H9 (cell line): ENCODE measurements at regions not wholly inside any gene's neighbourhood (a gene's known extent, or its start where the extent isn't known, plus 50 kb on each side); places are given as distances from the start of the nearest gene placed in this dataset.

Source experiments
- DNase-seq: peaks from one replicate; pipeline ENCODE4 v3.0.0-alpha.2; 2017
- H2AFZ ChIP-seq: one replicate; pipeline ENCODE4 v1.6.1; 2013; ENCODE audit warnings: mild to moderate bottlenecking, low read length, control low read depth, moderate library complexity
- H2AK5ac ChIP-seq: 2 replicates; pipeline ENCODE4 v1.6.1; 2013; ENCODE audit warnings: low read length, control low read depth, mixed read lengths; ENCODE audit not compliant: insufficient read length
- H2BK120ac ChIP-seq: one replicate; pipeline ENCODE4 v1.6.1; 2013; ENCODE audit warnings: low read depth, mild to moderate bottlenecking, low read length, control low read depth, inconsistent platforms; ENCODE audit not compliant: poor library complexity, severe bottlenecking
- H2BK12ac ChIP-seq: 2 replicates; pipeline ENCODE4 v1.6.1; 2013; ENCODE audit warnings: low read length, control low read depth, mixed read lengths, low read depth; ENCODE audit not compliant: insufficient read length
- H2BK15ac ChIP-seq: 2 replicates; pipeline ENCODE4 v1.6.1; 2013; ENCODE audit warnings: low read depth, low read length, control low read depth
- H2BK20ac ChIP-seq: one replicate; pipeline ENCODE4 v1.6.1; 2013; ENCODE audit warnings: low read depth, mild to moderate bottlenecking, low read length, control low read depth, inconsistent platforms; ENCODE audit not compliant: poor library complexity, severe bottlenecking
- H2BK5ac ChIP-seq: 2 replicates; pipeline ENCODE4 v1.6.1; 2013; ENCODE audit warnings: low read length, control low read depth, mixed read lengths; ENCODE audit not compliant: insufficient read length
- H3K14ac ChIP-seq: 2 replicates; pipeline ENCODE4 v1.6.1; 2013; ENCODE audit warnings: low read length, control low read depth; ENCODE audit not compliant: insufficient read depth
- H3K18ac ChIP-seq: 2 replicates; pipeline ENCODE4 v1.6.1; 2013; ENCODE audit warnings: low read depth, mild to moderate bottlenecking, mixed read lengths, low read length, control low read depth; ENCODE audit not compliant: insufficient read length
- H3K23ac ChIP-seq: 2 replicates; pipeline ENCODE4 v1.6.1; 2013; ENCODE audit warnings: low read length, control low read depth, mixed read lengths, low read depth; ENCODE audit not compliant: insufficient read length
- H3K23me2 ChIP-seq: 2 replicates; pipeline ENCODE4 v1.6.1; 2013; ENCODE audit warnings: low read depth, mild to moderate bottlenecking, mixed read lengths, low read length, control low read depth; ENCODE audit not compliant: insufficient read length, poor library complexity, severe bottlenecking
- H3K27ac ChIP-seq: 2 replicates; pipeline ENCODE4 v1.5.1; 2013; ENCODE audit warnings: low read length, control low read depth, mixed read lengths, low read depth; ENCODE audit not compliant: insufficient read length
- H3K27me3 ChIP-seq: 2 replicates; pipeline ENCODE4 v1.6.1; 2013; ENCODE audit warnings: low read length, control low read depth, inconsistent platforms; ENCODE audit not compliant: insufficient read depth
- H3K4ac ChIP-seq: 2 replicates; pipeline ENCODE4 v1.6.1; 2013; ENCODE audit warnings: low read depth, mild to moderate bottlenecking, control low read depth, inconsistent platforms, low read length, moderate library complexity
- H3K4me1 ChIP-seq: 2 replicates; pipeline ENCODE4 v1.6.1; 2013; ENCODE audit warnings: low read length, control low read depth, inconsistent platforms; ENCODE audit not compliant: insufficient read depth
- H3K4me2 ChIP-seq: 2 replicates; pipeline ENCODE4 v1.6.1; 2013; ENCODE audit warnings: low read length, control low read depth, mixed read lengths; ENCODE audit not compliant: insufficient read length, insufficient read depth
- H3K56ac ChIP-seq: 2 replicates; pipeline ENCODE4 v1.6.1; 2013; ENCODE audit warnings: low read depth, mild to moderate bottlenecking, mixed read lengths, low read length, control low read depth; ENCODE audit not compliant: insufficient read length
- H3K79me1 ChIP-seq: 2 replicates; pipeline ENCODE4 v1.6.1; 2013; ENCODE audit warnings: low read depth, mild to moderate bottlenecking, moderate library complexity, low read length, control low read depth, inconsistent platforms; ENCODE audit not compliant: insufficient read depth, poor library complexity, severe bottlenecking
- H3K79me2 ChIP-seq: 2 replicates; pipeline ENCODE4 v1.6.1; 2013; ENCODE audit warnings: low read length, control low read depth, inconsistent platforms; ENCODE audit not compliant: insufficient read depth
- H3K9ac ChIP-seq: 2 replicates; pipeline ENCODE4 v1.6.1; 2013; ENCODE audit warnings: low read length, control low read depth, mixed read lengths; ENCODE audit not compliant: insufficient read length; ENCODE audit errors: extremely low read depth
- H3K9me3 ChIP-seq: one replicate; pipeline ENCODE4 v1.6.1; 2013; ENCODE audit warnings: low read depth, low read length, inconsistent platforms; ENCODE audit not compliant: control insufficient read depth
- H3T11ph ChIP-seq: one replicate; pipeline ENCODE4 v1.6.1; 2013; ENCODE audit warnings: mild to moderate bottlenecking, low read length, control low read depth, inconsistent platforms
- H4K20me1 ChIP-seq: one replicate; pipeline ENCODE4 v1.6.1; 2013; ENCODE audit not compliant: control insufficient read depth, insufficient read length, insufficient read depth
- H4K5ac ChIP-seq: 2 replicates; pipeline ENCODE4 v1.6.1; 2013; ENCODE audit warnings: low read depth, mild to moderate bottlenecking, mixed read lengths, low read length, control low read depth; ENCODE audit not compliant: insufficient read length
- H4K8ac ChIP-seq: replicated peaks from 2 replicates; pipeline ENCODE4 v1.6.1; 2013; ENCODE audit warnings: low read length, control low read depth, mixed read lengths, low read depth; ENCODE audit not compliant: insufficient read length
- H4K91ac ChIP-seq: 2 replicates; pipeline ENCODE4 v1.6.1; 2013; ENCODE audit warnings: low read depth, mild to moderate bottlenecking, moderate library complexity, mixed read lengths, low read length, control low read depth; ENCODE audit not compliant: insufficient read length
- H3K27ac Mint-ChIP-seq, 3 experiments: 2 replicates in 2 of 3; 3 replicates in 1 of 3; pipeline ENCODE4 v1.8.0; 2020 to 2021; ENCODE audit warnings: mixed read lengths in 3 of 3, mild to moderate bottlenecking in 1 of 3, moderate library complexity in 1 of 3
- H3K27me3 Mint-ChIP-seq: 2 replicates; pipeline ENCODE4 v1.8.0; 2021; ENCODE audit warnings: low read depth, mild to moderate bottlenecking, moderate library complexity, mixed read lengths
- H3K36me3 Mint-ChIP-seq, 3 experiments: 2 replicates in 2 of 3; 3 replicates in 1 of 3; pipeline ENCODE4 v1.8.0; 2020 to 2021; ENCODE audit warnings: low read depth in 3 of 3, mixed read lengths in 3 of 3; ENCODE audit not compliant: insufficient read depth in 1 of 3
- H3K4me1 Mint-ChIP-seq, 2 experiments: 2 replicates each; pipeline ENCODE4 v1.8.0; 2020; ENCODE audit warnings: mixed read lengths in 2 of 2
- H3K4me3 Mint-ChIP-seq, 2 experiments: 2 replicates in 1 of 2; 3 replicates in 1 of 2; pipeline ENCODE4 v1.8.0; 2020 to 2021; ENCODE audit warnings: mild to moderate bottlenecking in 2 of 2, mixed read lengths in 2 of 2, moderate library complexity in 1 of 2
- H3K9me3 Mint-ChIP-seq, 2 experiments: 2 replicates in 1 of 2; 3 replicates in 1 of 2; pipeline ENCODE4 v1.8.0; 2020; ENCODE audit warnings: mild to moderate bottlenecking in 2 of 2, mixed read lengths in 2 of 2, moderate library complexity in 1 of 2
- CTCF ChIP-seq: fragments of 200-600 bp; sonication (generic); conservative IDR thresholded peaks from 3 replicates; pipeline ENCODE4 v1.8.0; 2021; ENCODE audit warnings: antibody characterized with exemption, mild to moderate bottlenecking

DNA sequence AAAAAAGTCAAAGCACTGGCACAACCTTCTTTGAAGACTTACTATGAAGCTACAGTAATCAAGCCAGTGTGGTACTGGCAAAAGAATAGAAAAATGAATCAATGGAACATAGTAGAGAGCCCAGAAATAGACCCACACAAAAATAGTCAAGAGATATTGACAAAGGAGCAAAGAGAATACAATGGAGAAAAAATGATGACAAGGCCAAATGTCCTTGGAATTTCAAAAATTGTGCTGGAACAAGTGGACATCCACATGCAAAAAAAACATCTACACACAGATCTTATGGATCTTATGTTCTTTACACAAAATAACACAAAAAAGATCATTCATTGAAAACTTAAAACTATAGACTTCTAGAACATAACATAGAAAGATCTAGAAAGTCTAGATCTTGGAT is 1379.7 kb upstream of the SEL1L start:
- Histone ChIP-seq H3K27ac (no peak overlapping the region), H3K56ac (no peak overlapping the region), H3K4me1 (no peaks in the 10 kb centered on the region), H2BK20ac (no peak overlapping the region), H3K23ac (no peak overlapping the region), H4K8ac (no peak overlapping the region), H2AK5ac (no peak overlapping the region), H4K91ac (no peak overlapping the region), H2BK5ac (no peak overlapping the region), H4K20me1 (no peaks in the 10 kb centered on the region), H2BK12ac (no peak overlapping the region), H3K23me2 (no peaks in the 10 kb centered on the region), H3K79me2 (no peaks in the 10 kb centered on the region), H2AFZ (no peak overlapping the region), H2BK120ac (no peak overlapping the region), H3K4ac (no peak overlapping the region), H3K18ac (no peak overlapping the region), H2BK15ac (no peak overlapping the region), H3K4me2 (no peak overlapping the region), H4K5ac (no peak overlapping the region), H3K79me1 (no peaks in the 10 kb centered on the region), H3K9me3 (no peaks in the 10 kb centered on the region), H3T11ph (no peak overlapping the region), H3K9ac (no peak overlapping the region), H3K27me3 (no peaks in the 10 kb centered on the region), H3K14ac (no peak overlapping the region)
- Mint-ChIP-seq H3K27me3 (no peaks in the 10 kb centered on the region; the same call in 1 of the 2 replicates), H3K27ac (no peak overlapping the region; a peak in 1 of 7 replicates), H3K9me3 (no peaks in the 10 kb centered on the region), H3K4me1 (peaks cover 0 to 4% of the 10 kb centered on the region in 2 experiments; a peak in 2 of 4 replicates), H3K36me3 (no peaks in the 10 kb centered on the region), H3K4me3 (no peak overlapping the region)
- no peak for DNase-seq
- TF ChIP-seq CTCF = no peak
